ENCODE measurements at regions not wholly inside any gene's neighbourhood (a gene's known extent, or its start where the extent isn't known, plus 50 kb on each side); places are given as distances from the start of the nearest gene placed in this dataset.

DNA sequence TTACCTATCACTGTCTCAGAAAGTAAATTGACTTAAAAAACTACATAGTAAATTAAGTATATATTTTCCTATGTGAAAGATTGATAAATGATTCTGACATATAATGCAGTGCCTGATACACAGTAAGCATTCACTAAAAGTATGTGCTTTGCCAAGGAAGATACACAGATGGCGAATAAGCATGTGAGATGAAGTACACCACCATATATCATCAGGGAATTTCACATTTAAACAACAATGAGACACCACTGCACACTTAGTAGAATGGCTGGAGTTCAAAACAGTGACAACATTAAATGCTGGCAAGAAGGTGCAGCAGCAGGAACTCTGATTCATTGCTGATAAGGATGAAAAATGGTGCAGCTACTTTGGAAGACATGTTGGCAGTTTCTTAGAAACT is 1118.8 kb downstream of the DTWD2 start:
- TF ChIP-seq POLR2AphosphoS5 (IDR thresholded peaks at IDR 0.05) (no peak), POLR2A (IDR thresholded peaks at IDR 0.05) (no peak)
- TF ChIP-seq, protein P1, sequence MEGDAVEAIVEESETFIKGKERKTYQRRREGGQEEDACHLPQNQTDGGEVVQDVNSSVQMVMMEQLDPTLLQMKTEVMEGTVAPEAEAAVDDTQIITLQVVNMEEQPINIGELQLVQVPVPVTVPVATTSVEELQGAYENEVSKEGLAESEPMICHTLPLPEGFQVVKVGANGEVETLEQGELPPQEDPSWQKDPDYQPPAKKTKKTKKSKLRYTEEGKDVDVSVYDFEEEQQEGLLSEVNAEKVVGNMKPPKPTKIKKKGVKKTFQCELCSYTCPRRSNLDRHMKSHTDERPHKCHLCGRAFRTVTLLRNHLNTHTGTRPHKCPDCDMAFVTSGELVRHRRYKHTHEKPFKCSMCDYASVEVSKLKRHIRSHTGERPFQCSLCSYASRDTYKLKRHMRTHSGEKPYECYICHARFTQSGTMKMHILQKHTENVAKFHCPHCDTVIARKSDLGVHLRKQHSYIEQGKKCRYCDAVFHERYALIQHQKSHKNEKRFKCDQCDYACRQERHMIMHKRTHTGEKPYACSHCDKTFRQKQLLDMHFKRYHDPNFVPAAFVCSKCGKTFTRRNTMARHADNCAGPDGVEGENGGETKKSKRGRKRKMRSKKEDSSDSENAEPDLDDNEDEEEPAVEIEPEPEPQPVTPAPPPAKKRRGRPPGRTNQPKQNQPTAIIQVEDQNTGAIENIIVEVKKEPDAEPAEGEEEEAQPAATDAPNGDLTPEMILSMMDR (IDR thresholded peaks at IDR 0.05) = no peak
